ENCODE measurements at regions not wholly inside any gene's neighbourhood (a gene's known extent, or its start where the extent isn't known, plus 50 kb on each side); places are given as distances from the start of the nearest gene placed in this dataset.

- POLR2A ChIA-PET = no interaction called here
- no peak for TF ChIP-seq ZNF264 (CRISPR knock-in tag; IDR thresholded peaks at IDR 0.05)
- TF ChIP-seq ZSCAN9 (CRISPR knock-in tag; IDR thresholded peaks at IDR 0.05; ENCODE audit: borderline replicate concordance) = no peak
- in situ Hi-C loops (cut with HindIII; ENCODE audit: extremely low pct_ligation_motif_present, low pct_unique_long_range_greater_than_20kb) = no loop called here
These were observed 582.0 kb downstream of the PKHD1 start for GRCh38 chr6:51505434-51505833.

GRCh38 chr6:51509597-51509996 lies 577.8 kb downstream of the PKHD1 start:
- intact Hi-C loops (cut with micrococcal nuclease; ENCODE audit: unreplicated experiment) (no loop called here), in situ Hi-C loops (cut with HindIII; ENCODE audit: extremely low pct_ligation_motif_present, low pct_unique_long_range_greater_than_20kb) (no loop called here)
- Histone ChIP-seq H3K36me3 (replicated peaks in 1 of 2; ENCODE audit: control insufficient read depth in 1 of 2, insufficient read depth in 2 of 2, low read length in 2 of 2) (no peaks in the 10 kb centered on the region), H3K4me2 (ENCODE audit: low read depth, low read length) (no peak overlapping the region), H3K9ac (ENCODE audit: insufficient read depth, low read depth, low read length) (no peak overlapping the region), H3K4me1 (ENCODE audit: insufficient read depth, low read length) (no peaks in the 10 kb centered on the region), H3K9me3 (ENCODE audit: low read length) (no peaks in the 10 kb centered on the region), H3K4me3 (replicated peaks in 1 of 3; ENCODE audit: insufficient read depth in 1 of 3, low read depth in 2 of 3, low read length in 3 of 3) (no peak overlapping the region), H2AFZ (ENCODE audit: low read length) (no peak overlapping the region), H3K27ac (ENCODE audit: extremely low read length, insufficient read depth, low read length) (no peak overlapping the region), H4K20me1 (ENCODE audit: insufficient read depth, low read length) (no peaks in the 10 kb centered on the region), H3K79me2 (ENCODE audit: insufficient read depth, low read length) (no peaks in the 10 kb centered on the region), H3K27me3 (ENCODE audit: control insufficient read depth in 1 of 2, insufficient read depth in 2 of 2, low read length in 2 of 2) (no peaks in the 10 kb centered on the region)
- CTCF ChIA-PET (ENCODE audit: low intra/inter-chr PET ratio, low total read pairs) = no interaction called here
- POLR2A ChIA-PET = no interaction called here
- TF ChIP-seq MAFK (conservative IDR thresholded peaks at IDR 0.05 in 1 of 2, IDR thresholded peaks at IDR 0.05 in 1 of 2; ENCODE audit: low read length in 2 of 2) (peak; percentile 75 to 87; a peak in 3 of 4 replicates), MAFF (IDR thresholded peaks at IDR 0.05; ENCODE audit: low read depth, low read length) (peak; percentile 85), ZNF224 (CRISPR knock-in tag; IDR thresholded peaks at IDR 0.05) (no peak)
- BruUV-seq (replicated peaks) = no TSS peak
- 37% methylated on average over 5 of the region's 5 CpGs for WGBS (ENCODE audit: low lambda C conversion rate)
- DNase-seq (ENCODE audit: low spot score) (no peak), FAIRE-seq (no peak), ATAC-seq (no peak)

More at GRCh38 chr6:51505434-51505833, 582.0 kb downstream of the PKHD1 start:
- intact Hi-C loops (cut with micrococcal nuclease; ENCODE audit: unreplicated experiment) = no loop called here
- H3K4me2 ChIP-seq (ENCODE audit: low read depth, low read length) = no peak overlapping the region
- H4K20me1 ChIP-seq (ENCODE audit: insufficient read depth, low read length) = no peaks in the 10 kb centered on the region
- H3K27ac ChIP-seq (ENCODE audit: extremely low read length, insufficient read depth, low read length) = no peak overlapping the region
- no peaks in the 10 kb centered on the region for H3K79me2 ChIP-seq (ENCODE audit: insufficient read depth, low read length)
- BruUV-seq (replicated peaks) = no TSS peak
- DNase-seq (ENCODE audit: low spot score) = no peak
- FAIRE-seq = no peak
- H3K27me3 ChIP-seq (ENCODE audit: control insufficient read depth in 1 of 2, insufficient read depth in 2 of 2, low read length in 2 of 2) = no peaks in the 10 kb centered on the region
- no peaks in the 10 kb centered on the region for H3K36me3 ChIP-seq (replicated peaks in 1 of 2; ENCODE audit: control insufficient read depth in 1 of 2, insufficient read depth in 2 of 2, low read length in 2 of 2)
- ATAC-seq = no peak
- H3K9ac ChIP-seq (ENCODE audit: insufficient read depth, low read depth, low read length) = no peak overlapping the region
- no peaks in the 10 kb centered on the region for H3K4me1 ChIP-seq (ENCODE audit: insufficient read depth, low read length)
- H2AFZ ChIP-seq (ENCODE audit: low read length) = no peak overlapping the region
- no peak overlapping the region for H3K4me3 ChIP-seq (replicated peaks in 1 of 3; ENCODE audit: insufficient read depth in 1 of 3, low read depth in 2 of 3, low read length in 3 of 3)
- H3K9me3 ChIP-seq (ENCODE audit: low read length) = no peaks in the 10 kb centered on the region
- CTCF ChIA-PET (ENCODE audit: low intra/inter-chr PET ratio, low total read pairs) = no interaction called here
